Omental fat pad (tissue), 3 donors: ENCODE measurements at regions not wholly inside any gene's neighbourhood (a gene's known extent, or its start where the extent isn't known, plus 50 kb on each side); places are given as distances from the start of the nearest gene placed in this dataset.

Source experiments
- ATAC-seq: fragments of 150-250 bp; one replicate; pipeline ENCODE4 v1.9.1; 2016; ENCODE audit warnings: mild to moderate bottlenecking, moderate library complexity; ENCODE audit not compliant: low FRiP score
- DNase-seq: peaks from one replicate; pipeline ENCODE4 v3.0.0-alpha.2; 2019; ENCODE audit warnings: low spot score
- TF ChIP-seq, protein P1 (sequence below), 3 donors: fragments of 450-650 bp; IDR thresholded peaks; one replicate each; pipeline ENCODE4 v1.5.1; 2016 to 2017; ENCODE audit warnings: antibody characterized with exemption in 3 of 3, mild to moderate bottlenecking in 3 of 3, moderate library complexity in 2 of 3

DNA sequence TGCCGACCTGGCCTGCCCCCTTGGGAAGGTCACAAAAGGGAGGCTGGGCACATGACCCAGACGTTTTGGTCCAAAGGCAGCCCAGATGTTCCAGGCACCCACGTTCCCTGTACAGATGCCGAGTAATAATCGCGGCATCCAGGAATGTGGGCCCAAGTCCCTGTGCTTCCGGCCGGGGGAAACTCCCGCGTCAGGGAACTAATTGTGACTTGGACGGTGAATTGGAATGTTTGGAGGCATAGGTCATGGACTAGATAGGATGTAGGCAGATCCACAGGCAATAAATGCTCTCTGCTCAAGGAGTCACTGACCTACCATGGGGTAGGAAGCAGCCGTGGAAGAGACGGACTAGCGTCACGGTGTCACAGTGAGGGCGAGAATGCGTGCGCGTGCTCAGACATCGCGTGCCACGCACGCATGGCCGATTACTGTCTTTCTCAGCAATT lies 178.4 kb downstream of the DUSP10 start:
- no peak for ATAC-seq
- no peak for DNase-seq
- TF ChIP-seq, protein P1, sequence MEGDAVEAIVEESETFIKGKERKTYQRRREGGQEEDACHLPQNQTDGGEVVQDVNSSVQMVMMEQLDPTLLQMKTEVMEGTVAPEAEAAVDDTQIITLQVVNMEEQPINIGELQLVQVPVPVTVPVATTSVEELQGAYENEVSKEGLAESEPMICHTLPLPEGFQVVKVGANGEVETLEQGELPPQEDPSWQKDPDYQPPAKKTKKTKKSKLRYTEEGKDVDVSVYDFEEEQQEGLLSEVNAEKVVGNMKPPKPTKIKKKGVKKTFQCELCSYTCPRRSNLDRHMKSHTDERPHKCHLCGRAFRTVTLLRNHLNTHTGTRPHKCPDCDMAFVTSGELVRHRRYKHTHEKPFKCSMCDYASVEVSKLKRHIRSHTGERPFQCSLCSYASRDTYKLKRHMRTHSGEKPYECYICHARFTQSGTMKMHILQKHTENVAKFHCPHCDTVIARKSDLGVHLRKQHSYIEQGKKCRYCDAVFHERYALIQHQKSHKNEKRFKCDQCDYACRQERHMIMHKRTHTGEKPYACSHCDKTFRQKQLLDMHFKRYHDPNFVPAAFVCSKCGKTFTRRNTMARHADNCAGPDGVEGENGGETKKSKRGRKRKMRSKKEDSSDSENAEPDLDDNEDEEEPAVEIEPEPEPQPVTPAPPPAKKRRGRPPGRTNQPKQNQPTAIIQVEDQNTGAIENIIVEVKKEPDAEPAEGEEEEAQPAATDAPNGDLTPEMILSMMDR (IDR thresholded peaks at IDR 0.05): no peak

DNA sequence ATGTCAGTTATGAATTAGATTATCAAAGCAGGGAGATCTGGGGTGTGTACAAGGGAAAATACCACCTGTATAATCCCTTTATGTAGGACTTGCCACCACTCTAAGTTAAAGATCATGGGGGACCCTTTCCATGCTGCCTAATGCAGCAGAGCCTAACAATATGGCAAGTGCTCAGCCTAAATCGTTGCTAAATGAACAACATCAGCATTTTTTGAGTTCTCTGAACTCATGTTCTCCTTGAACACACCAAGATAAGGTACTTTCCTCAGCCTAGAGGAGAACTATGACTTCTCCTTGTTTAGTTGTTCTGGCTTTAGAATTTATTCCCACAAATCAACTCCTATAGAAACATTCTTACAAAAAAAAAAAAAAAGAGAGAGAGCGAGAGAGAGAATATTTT lies 177.0 kb downstream of the DUSP10 start:
- DNase-seq: no peak
- TF ChIP-seq, protein P1 (IDR thresholded peaks at IDR 0.05): no peak
- ATAC-seq: no peak

DNA sequence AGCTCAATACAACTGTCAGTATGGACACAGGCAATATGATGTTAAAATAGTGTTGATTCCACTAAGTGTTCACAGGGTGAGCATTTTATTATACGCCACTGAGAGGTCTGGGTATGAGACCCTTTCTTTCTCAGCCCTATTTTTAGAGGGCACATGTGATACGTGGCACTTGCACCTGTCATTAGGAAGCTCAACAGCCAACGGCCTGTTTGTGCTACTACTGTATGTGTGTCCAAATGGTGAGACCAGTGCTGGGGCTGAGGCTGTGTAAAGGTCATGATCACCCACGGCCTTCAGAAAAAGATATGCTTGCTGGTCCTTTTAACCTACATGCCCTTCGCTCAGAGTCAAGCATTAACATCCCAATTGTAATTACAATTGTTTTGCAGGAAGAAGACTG lies 176.2 kb downstream of the DUSP10 start:
- ATAC-seq (no peak), DNase-seq (no peak)
- TF ChIP-seq, protein P1 (IDR thresholded peaks at IDR 0.05): no peak

DNA sequence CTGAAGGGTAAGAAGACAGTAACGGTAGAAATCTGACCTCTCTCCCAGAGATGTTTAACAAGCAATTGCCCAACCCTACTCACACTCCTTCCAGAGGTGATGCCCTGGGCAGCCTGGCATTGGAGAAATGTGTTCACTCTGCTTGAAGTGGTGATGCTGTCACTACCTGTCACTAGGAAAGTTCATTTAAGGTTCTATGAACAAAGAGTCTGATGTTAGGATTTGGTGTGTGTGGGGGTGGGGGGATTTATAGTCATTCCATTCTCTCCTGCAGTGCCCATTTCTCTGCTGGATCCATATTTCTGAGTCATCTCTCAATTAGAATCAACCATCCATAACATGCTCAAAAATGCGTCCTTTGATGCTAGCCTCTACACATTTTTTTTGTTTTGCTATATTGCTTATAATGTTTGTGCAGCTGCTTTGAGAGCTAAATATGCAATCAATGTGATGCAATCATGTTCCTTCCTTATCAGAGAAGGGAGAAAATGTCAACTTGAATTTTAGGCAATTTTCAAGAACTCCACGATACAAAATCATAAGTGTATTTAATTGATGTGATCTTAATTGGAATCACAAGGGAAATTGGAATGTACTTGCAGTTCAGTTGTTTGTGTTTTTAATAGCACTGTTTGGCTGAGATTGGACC lies 173.9 kb downstream of the DUSP10 start:
- ATAC-seq: no peak
- no peak for DNase-seq
- TF ChIP-seq, protein P1 (IDR thresholded peaks at IDR 0.05): no peak

DNA sequence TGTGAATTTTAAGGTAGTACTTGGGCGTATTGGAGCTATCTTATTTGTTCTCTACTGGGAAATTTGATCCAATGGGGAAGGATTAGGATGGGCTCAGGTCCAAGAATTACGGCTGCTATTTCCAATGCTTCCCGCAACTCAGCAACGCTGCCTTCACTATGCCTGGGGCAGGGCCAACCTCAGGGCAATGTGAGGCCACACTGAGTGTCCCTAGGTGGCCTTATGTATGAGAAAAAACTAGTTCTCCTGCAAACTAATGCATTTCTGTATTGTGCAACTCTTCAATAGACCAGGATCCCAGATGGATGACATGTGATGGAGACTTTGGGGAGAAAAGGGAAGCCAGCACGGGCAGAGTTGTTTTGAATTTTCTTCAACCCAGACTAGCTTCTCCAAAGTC lies 168.1 kb downstream of the DUSP10 start:
- TF ChIP-seq, protein P1 (IDR thresholded peaks at IDR 0.05): no peak
- no peak for ATAC-seq
- DNase-seq: no peak

DNA sequence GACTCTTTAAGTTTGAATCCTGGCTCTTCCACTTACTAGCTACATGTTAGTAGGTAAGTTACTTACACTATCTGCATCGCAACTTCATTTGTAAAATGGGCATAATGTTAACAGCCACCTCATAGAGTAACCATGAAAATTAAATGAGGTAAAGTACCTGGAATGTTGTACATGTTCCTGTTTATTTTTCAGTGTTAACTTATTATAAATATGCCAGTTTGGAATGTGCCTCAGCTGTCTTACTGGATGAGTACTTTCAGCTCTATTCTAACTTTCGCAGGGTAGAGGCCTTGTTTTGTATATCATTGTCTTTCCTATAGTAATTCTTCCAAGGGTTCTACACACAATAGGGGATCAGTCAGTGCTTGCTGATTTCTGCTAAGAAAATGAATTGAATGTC lies 167.4 kb downstream of the DUSP10 start:
- TF ChIP-seq, protein P1 (IDR thresholded peaks at IDR 0.05): no peak
- DNase-seq (no peak), ATAC-seq (no peak)

DNA sequence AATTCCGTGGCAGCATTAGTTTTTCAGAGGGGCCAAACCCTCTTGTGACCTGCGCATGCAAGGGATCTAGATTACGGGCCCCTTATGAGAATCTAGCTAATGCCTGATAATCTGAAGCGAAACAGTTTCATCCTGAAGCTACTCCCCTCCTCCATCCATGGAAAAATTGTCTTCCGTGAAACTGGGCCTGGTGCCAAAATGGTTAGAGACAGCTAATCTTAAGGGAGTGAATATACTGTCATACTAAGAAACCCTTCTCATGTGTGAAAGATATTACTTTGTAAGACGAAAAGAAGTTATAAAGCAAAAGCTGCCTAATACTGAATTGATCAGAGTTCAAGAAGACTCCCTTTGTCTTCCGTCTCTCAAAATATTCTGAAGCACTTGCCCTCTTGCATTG lies 166.3 kb downstream of the DUSP10 start:
- TF ChIP-seq, protein P1 (IDR thresholded peaks at IDR 0.05): no peak
- no peak for ATAC-seq

More for the DNA sequence above, 166.3 kb downstream of the DUSP10 start:
- no peak for DNase-seq
